ENCODE measurements at regions not wholly inside any gene's neighbourhood (a gene's known extent, or its start where the extent isn't known, plus 50 kb on each side); places are given as distances from the start of the nearest gene placed in this dataset.

- no peak for DNase-seq
Measured at GRCh38 chr4:79034544-79034943, 95.3 kb upstream of the PAQR3 start.

- DNase-seq, result no peak
Measured at GRCh38 chr4:79030973-79031372, 91.7 kb upstream of the PAQR3 start.

- no peak for DNase-seq
Measured at GRCh38 chr4:79027656-79028055, 88.4 kb upstream of the PAQR3 start.

DNA sequence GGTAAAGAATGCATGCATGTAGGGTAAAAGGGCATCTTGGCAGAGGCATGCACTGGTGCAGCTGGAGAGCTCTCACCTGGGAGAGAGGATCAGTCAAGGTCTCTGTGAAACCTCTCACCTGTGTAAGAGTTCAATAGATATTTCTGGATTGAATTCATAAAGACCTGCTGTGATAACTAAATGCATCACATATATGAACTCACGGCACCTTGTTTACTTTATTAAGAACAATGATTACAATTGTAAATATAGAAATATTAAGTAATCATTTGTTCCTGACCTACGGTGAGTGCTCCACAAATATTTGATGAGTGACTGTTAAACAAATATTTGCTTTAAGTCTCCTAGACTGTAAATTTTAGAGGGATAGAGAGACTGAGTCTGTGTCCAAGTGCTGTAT lies 85.9 kb upstream of the PAQR3 start:
- no peak for DNase-seq

- no peak for DNase-seq
Measured at GRCh38 chr4:79023799-79024770, 84.8 kb upstream of the PAQR3 start.

- no peak for DNase-seq
Measured at GRCh38 chr4:79022529-79022928, 83.3 kb upstream of the PAQR3 start.

DNA sequence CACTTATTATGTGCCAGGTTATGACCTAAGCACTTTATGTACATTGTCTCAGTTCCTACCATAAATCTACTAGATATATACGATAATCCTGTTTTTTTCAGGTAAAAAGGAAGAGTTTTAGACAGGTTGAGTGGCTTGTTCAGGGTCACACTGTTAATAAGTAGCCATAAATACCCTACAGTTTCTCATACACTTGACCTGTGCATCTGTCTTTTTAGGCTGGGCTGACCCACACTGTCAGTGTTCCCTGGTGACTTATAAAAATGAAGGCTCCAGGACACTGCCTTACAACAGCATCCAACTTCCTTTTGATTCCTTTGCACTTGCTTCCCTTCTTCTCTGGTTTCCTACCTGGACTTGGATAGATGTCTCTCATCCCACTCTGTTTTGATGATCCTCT lies 78.2 kb upstream of the PAQR3 start:
- DNase-seq, result no peak

- no peak for DNase-seq
Measured at GRCh38 chr4:79016878-79017277, 77.6 kb upstream of the PAQR3 start.

DNA sequence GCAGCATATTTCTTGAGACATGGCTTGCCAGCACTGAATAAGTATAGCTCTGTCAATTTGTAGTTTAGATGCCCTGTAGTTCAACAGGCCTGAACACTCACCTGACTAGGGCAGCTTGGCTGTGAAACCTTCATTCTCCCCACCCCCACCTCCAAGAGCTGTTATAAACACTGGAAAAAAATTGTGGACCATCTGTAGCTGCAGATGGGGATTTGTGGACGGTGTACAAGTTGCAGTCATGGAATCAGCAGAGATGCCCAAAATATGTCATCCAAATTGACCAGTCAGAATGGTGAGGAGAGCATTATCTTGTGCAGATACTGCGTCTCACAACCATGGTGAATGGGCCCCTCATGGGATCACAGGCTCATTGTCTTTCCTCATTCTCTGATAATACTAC lies 76.2 kb upstream of the PAQR3 start:
- no peak for DNase-seq

- no peak for DNase-seq
Measured at GRCh38 chr4:79014230-79014629, 75.0 kb upstream of the PAQR3 start.

DNA sequence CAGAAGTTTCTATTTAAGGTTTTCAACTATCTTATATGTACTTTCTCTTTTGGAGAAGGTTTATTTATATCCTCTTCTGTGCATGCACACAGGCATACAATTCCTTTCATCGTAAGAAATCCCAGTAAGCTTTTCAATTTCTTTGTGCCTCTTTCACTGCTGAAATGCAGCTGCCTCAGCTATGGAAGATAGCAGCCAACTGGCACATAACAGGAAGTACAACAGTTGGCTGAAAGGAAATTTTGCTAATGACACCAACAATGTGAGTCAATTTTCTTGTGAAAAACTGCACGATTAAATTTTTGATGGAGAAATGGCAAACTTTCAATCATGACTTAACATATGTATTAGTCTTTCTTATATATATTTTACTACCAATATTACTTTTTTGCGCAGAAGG lies 74.5 kb upstream of the PAQR3 start:
- no peak for DNase-seq

GRCh38 chr4:78990938-78991810 lies 51.9 kb upstream of the PAQR3 start:
- no peak for DNase-seq

DNA sequence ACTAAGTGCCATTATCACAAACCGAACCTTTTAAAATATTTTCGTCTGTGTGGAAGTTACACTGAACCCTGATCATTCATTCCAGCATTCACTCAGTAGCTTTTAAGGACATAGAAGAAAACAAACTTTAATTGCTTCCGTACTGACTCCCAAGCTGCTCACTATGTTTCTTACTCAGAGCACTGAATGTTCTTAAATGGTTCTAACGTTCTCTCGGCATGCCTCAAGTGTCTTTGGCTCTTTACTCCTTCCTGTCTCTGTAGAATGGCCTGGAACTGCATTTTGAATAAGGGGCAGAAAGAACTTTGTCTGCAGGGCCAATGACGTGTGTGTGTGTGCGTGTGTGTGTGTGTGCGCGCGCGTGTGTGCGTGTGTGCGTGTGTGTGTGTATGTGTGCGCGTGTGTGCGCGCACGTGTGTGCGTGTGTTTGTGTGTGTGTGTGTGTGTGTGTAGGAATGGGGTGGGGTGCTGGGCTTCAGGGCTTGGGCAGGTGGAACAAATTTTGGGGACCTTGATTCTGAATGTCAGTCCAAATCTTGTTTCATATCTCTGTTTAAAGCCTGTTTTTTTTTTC lies 50.5 kb upstream of the PAQR3 start:
- DNase-seq, result no peak

Data from anterior cingulate cortex (tissue), 58 donors.